ENCODE measurements at regions not wholly inside any gene's neighbourhood (a gene's known extent, or its start where the extent isn't known, plus 50 kb on each side); places are given as distances from the start of the nearest gene placed in this dataset.

DNA sequence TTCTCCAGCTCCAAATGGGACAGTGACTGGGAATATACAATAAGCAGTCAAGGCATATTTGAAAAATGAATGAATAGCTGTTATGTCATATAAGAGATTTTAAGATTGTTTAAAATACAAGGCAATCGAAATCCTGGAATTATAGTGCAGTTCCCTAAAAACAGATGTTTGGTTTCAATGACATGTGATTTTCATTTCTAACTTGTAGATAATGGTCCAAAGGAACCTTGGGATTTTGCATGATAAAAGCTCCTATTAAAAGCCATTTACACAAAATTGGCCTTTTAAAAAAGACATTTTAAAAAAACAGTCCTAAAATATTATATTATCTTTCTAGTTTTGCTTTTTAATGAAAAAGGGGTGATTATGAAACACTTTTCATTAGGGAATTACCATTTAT, 905.1 kb downstream of the GALC start:
- POLR2A ChIA-PET = no interaction called here
- no peaks in the 10 kb centered on the region for H3K36me3 Mint-ChIP-seq (ENCODE audit: low read depth)
- no peak for ATAC-seq (ENCODE audit: low read depth)
- no peaks in the 10 kb centered on the region for H3K27me3 Mint-ChIP-seq
- no peaks in the 10 kb centered on the region for H3K4me1 Mint-ChIP-seq
- CTCF ChIA-PET = no interaction called here
- H3K4me3 Mint-ChIP-seq = no peak overlapping the region
- TF ChIP-seq, protein P1, sequence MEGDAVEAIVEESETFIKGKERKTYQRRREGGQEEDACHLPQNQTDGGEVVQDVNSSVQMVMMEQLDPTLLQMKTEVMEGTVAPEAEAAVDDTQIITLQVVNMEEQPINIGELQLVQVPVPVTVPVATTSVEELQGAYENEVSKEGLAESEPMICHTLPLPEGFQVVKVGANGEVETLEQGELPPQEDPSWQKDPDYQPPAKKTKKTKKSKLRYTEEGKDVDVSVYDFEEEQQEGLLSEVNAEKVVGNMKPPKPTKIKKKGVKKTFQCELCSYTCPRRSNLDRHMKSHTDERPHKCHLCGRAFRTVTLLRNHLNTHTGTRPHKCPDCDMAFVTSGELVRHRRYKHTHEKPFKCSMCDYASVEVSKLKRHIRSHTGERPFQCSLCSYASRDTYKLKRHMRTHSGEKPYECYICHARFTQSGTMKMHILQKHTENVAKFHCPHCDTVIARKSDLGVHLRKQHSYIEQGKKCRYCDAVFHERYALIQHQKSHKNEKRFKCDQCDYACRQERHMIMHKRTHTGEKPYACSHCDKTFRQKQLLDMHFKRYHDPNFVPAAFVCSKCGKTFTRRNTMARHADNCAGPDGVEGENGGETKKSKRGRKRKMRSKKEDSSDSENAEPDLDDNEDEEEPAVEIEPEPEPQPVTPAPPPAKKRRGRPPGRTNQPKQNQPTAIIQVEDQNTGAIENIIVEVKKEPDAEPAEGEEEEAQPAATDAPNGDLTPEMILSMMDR (IDR thresholded peaks at IDR 0.05) = no peak
- intact Hi-C loops (cut with micrococcal nuclease) = no loop called here
- H3K9me3 Mint-ChIP-seq = no peaks in the 10 kb centered on the region
- DNase-seq = no peak
- H3K27ac Mint-ChIP-seq = no peak overlapping the region

DNA sequence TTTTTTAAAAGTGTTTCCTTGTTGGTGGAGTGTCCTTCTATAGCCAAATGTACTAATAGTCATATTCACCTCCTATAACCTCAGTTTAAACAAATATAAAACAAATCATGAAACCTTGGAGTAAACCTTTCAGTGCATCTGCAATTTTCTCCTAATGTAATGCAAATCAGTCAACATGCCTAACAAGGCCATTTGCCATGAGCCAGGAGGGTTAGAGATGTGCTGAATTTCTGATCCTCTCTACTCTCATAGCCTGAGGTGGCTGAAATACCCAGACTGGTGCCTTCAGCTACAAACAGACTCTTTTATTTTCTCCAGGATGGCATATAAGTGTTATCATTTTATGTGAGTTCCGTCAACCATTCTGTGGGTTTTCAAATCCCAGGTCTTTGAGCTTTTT, 908.1 kb downstream of the GALC start:
- POLR2A ChIA-PET = no interaction called here
- Mint-ChIP-seq H3K36me3 (ENCODE audit: low read depth) (no peaks in the 10 kb centered on the region), H3K4me3 (no peak overlapping the region), H3K27ac (no peak overlapping the region), H3K9me3 (peaks cover 3% of the 10 kb centered on the region), H3K27me3 (no peaks in the 10 kb centered on the region), H3K4me1 (no peaks in the 10 kb centered on the region)
- TF ChIP-seq, protein P1 (IDR thresholded peaks at IDR 0.05) = no peak
- ATAC-seq (ENCODE audit: low read depth) (no peak), DNase-seq (no peak)
- intact Hi-C loops (cut with micrococcal nuclease) = no loop called here
- CTCF ChIA-PET = no interaction called here

DNA sequence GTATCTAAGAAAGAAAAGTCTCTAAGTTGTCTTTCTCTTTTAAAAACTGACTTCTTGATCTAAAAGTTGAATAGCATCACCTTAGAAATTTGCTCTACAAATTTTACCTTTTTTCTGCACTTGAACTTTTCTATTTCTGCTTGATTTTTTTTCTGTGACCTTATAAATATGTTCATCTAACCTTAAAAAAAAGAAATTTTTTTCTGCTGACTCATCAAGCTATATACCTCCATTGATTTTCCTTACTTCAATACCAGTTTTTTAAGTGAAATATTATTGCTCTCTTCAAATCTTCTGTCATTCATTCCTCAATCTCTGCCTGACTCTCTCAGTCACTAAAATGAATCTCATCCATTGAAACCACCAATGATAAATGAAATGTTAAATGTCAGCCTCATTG, 910.1 kb downstream of the GALC start:
- no peak for ATAC-seq (ENCODE audit: low read depth)
- Mint-ChIP-seq H3K27me3 (no peaks in the 10 kb centered on the region), H3K9me3 (peaks cover 3% of the 10 kb centered on the region), H3K4me1 (no peaks in the 10 kb centered on the region), H3K36me3 (ENCODE audit: low read depth) (no peaks in the 10 kb centered on the region), H3K4me3 (no peak overlapping the region), H3K27ac (no peak overlapping the region)
- POLR2A ChIA-PET = no interaction called here
- no peak for DNase-seq
- CTCF ChIA-PET = no interaction called here
- TF ChIP-seq, protein P1 (IDR thresholded peaks at IDR 0.05) = no peak
- intact Hi-C loops (cut with micrococcal nuclease) = no loop called here

DNA sequence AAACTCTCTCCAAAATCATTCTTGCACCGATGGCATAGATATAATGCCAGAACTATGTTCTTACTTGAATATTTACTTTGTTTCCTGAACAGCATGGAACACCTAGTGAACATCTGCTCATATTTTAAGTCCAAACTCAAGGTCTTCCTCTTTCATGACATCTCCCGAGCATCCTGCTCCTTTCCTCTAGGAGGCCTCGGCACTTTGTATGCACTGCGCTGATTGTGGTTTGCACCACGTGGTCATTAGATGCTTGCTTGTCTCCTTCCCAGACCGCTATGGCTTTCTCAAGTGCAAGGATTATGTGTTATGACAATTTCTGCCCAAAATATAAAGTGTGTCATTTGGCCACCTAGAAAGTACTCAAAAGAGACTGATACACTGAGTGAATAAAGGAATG, 912.0 kb downstream of the GALC start:
- Mint-ChIP-seq H3K4me1 (no peaks in the 10 kb centered on the region), H3K36me3 (ENCODE audit: low read depth) (no peaks in the 10 kb centered on the region), H3K9me3 (peaks cover 3% of the 10 kb centered on the region), H3K27ac (no peak overlapping the region), H3K4me3 (no peak overlapping the region), H3K27me3 (no peaks in the 10 kb centered on the region)
- TF ChIP-seq, protein P1 (IDR thresholded peaks at IDR 0.05) = no peak
- ChIA-PET CTCF (no interaction called here), POLR2A (no interaction called here)
- intact Hi-C loops (cut with micrococcal nuclease) = no loop called here
- no peak for ATAC-seq (ENCODE audit: low read depth)
- DNase-seq = no peak

DNA sequence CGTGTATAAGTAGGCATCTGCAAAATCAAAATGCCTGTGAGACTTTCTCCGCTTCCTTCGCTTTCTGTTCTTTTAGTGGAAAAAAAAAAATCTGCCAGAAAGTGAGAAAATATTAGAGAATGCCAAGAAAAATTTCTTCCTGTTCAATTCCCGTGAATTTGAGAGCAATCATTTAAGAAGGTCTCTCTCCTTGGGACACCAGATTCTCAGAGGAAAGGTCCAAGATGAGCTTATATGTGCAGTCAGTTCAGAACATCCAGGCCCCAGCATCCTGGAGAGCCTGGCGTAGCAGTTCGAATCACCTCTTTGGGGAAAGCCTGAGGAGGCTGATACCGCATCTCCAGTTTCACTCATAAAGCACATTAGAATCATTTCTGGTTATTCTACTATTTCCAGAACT, 912.8 kb downstream of the GALC start:
- intact Hi-C loops (cut with micrococcal nuclease) = no loop called here
- Mint-ChIP-seq H3K36me3 (ENCODE audit: low read depth) (no peaks in the 10 kb centered on the region), H3K4me1 (no peaks in the 10 kb centered on the region), H3K27me3 (no peaks in the 10 kb centered on the region), H3K27ac (no peak overlapping the region), H3K4me3 (no peak overlapping the region), H3K9me3 (peaks cover 3% of the 10 kb centered on the region)
- no peak for ATAC-seq (ENCODE audit: low read depth)
- ChIA-PET CTCF (no interaction called here), POLR2A (no interaction called here)
- TF ChIP-seq, protein P1 (IDR thresholded peaks at IDR 0.05) = no peak
- no peak for DNase-seq
